ENCODE measurements at regions not wholly inside any gene's neighbourhood (a gene's known extent, or its start where the extent isn't known, plus 50 kb on each side); places are given as distances from the start of the nearest gene placed in this dataset.

DNA sequence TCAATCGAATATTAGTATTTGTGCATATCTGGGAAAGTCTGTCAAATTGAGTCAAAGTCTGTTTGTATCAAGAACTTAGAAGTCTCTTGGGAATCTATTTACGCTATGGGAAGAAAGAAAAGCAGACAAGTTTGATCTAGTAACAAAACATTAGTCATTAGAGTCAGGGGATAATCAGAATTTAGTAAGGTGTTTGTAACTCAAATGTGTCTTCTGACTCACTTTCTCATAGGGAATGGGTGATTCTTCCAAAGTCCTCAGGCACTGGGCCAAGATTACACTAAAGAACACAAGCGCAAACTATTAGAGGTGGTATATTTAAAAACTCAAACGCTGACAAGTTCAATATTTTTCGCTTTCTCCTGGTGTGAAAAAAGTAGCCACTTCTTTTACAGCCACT, 926.5 kb downstream of the PDHA2 start:
- TF ChIP-seq, protein P1, sequence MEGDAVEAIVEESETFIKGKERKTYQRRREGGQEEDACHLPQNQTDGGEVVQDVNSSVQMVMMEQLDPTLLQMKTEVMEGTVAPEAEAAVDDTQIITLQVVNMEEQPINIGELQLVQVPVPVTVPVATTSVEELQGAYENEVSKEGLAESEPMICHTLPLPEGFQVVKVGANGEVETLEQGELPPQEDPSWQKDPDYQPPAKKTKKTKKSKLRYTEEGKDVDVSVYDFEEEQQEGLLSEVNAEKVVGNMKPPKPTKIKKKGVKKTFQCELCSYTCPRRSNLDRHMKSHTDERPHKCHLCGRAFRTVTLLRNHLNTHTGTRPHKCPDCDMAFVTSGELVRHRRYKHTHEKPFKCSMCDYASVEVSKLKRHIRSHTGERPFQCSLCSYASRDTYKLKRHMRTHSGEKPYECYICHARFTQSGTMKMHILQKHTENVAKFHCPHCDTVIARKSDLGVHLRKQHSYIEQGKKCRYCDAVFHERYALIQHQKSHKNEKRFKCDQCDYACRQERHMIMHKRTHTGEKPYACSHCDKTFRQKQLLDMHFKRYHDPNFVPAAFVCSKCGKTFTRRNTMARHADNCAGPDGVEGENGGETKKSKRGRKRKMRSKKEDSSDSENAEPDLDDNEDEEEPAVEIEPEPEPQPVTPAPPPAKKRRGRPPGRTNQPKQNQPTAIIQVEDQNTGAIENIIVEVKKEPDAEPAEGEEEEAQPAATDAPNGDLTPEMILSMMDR (IDR thresholded peaks at IDR 0.05), result no peak
- no peak for TF ChIP-seq ZFX (IDR thresholded peaks at IDR 0.05; ENCODE audit: borderline replicate concordance)

Data from 22Rv1 (cell line).